ENCODE measurements at regions not wholly inside any gene's neighbourhood (a gene's known extent, or its start where the extent isn't known, plus 50 kb on each side); places are given as distances from the start of the nearest gene placed in this dataset.

GRCh38 chr16:85329059-85329812 lies 217.0 kb upstream of the CIBAR2 start:
- H3K9me3 Mint-ChIP-seq = no peaks in the 10 kb centered on the region
- ATAC-seq (replicated peaks in 1 of 2) = no peak
- DNase-seq = no peak
- peaks cover 8% of the 10 kb centered on the region for H3K4me1 Mint-ChIP-seq (ENCODE audit: low read depth)
- H3K4me3 Mint-ChIP-seq = no peak overlapping the region
- H3K36me3 Mint-ChIP-seq (ENCODE audit: insufficient read depth in 2 of 2) = no peaks in the 10 kb centered on the region
- H3K27me3 Mint-ChIP-seq (ENCODE audit: low read depth) = peaks cover 19% of the 10 kb centered on the region
- H3K27ac Mint-ChIP-seq = no peak overlapping the region

- Mint-ChIP-seq H3K4me3 (no peak overlapping the region), H3K9me3 (no peaks in the 10 kb centered on the region), H3K27me3 (ENCODE audit: low read depth) (peaks cover 20% of the 10 kb centered on the region), H3K36me3 (ENCODE audit: insufficient read depth in 2 of 2) (no peaks in the 10 kb centered on the region), H3K27ac (no peak overlapping the region), H3K4me1 (ENCODE audit: low read depth) (peaks cover 14% of the 10 kb centered on the region)
- DNase-seq (no peak), ATAC-seq (replicated peaks in 1 of 2) (no peak)
These were observed 217.9 kb upstream of the CIBAR2 start for GRCh38 chr16:85330006-85330693.

DNA sequence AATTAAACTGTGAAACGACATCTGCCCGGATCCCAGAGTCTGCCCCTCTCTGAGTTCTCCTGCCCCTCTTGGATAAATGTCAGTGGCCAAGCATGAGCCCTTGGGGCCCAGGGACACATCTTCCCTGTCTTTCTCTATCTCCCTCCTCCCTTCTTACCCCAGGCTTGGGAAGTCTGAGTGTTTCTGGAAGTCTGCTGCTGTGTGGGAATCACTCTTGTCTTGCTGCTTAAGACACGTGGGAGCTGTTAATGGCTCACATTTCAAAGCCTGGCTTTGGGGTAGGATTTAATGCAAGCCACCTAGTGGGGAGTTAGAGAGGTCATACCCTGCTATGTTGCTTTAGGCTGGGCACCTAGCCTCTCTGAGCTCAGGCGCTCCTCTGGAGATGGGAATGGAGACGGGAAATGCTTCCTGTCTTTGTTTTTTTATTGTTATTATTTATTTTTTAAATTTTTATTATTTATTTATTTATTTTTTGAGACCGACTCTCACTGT lies 218.5 kb upstream of the CIBAR2 start:
- no peak overlapping the region for H3K27ac Mint-ChIP-seq
- no peaks in the 10 kb centered on the region for H3K9me3 Mint-ChIP-seq
- ATAC-seq (replicated peaks in 1 of 2) (peak; percentile 38 to 55), DNase-seq (no peak)
- peaks cover 20% of the 10 kb centered on the region for H3K27me3 Mint-ChIP-seq (ENCODE audit: low read depth)
- no peak overlapping the region for H3K4me3 Mint-ChIP-seq
- H3K36me3 Mint-ChIP-seq (ENCODE audit: insufficient read depth in 2 of 2) = no peaks in the 10 kb centered on the region
- peaks cover 20% of the 10 kb centered on the region for H3K4me1 Mint-ChIP-seq (ENCODE audit: low read depth)

DNA sequence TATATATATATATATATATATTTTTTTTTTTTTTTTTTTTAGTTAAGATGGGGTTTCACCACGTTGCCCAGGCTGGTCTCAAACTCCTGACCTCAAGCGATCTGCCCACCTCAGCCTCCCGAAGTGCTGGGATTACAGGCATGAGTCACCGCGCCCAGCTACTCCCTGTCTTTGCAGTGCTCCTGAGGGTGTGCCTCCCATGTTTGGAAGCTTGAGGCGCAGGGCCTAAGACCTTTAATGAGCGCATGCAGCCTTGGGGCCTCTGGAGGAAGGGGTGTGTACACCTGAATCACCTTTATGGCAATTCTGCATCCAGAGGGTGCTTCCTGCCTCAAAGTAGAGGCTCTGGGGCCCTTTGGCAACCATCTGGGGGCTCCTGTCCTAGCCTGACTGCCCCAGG lies 219.4 kb upstream of the CIBAR2 start:
- ATAC-seq (replicated peaks in 1 of 2) = no peak
- Mint-ChIP-seq H3K27ac (no peak overlapping the region), H3K4me3 (no peak overlapping the region), H3K4me1 (ENCODE audit: low read depth) (peaks cover 20% of the 10 kb centered on the region), H3K9me3 (no peaks in the 10 kb centered on the region), H3K27me3 (ENCODE audit: low read depth) (peaks cover 20% of the 10 kb centered on the region), H3K36me3 (ENCODE audit: insufficient read depth in 2 of 2) (no peaks in the 10 kb centered on the region)
- DNase-seq = no peak

DNA sequence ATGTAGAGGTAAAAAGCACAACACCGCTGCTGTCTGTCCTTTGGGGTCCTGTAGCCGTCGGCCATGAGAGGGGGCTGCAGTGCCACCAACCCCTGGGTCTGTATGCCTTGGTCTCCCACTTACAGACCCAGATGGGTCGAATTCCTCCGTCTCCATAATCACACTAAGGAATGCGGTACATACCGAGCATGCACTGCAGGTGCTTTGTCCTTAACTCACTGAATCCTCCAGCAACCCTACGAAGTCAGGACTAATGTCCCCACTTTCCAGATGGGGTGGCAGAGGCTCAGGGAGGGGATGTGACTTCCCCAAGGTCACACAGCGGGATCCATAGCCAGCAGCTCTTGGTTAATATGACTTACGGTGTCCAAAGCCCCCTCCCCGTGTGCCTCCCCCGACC lies 219.9 kb upstream of the CIBAR2 start:
- Mint-ChIP-seq H3K27ac (no peak overlapping the region), H3K9me3 (no peaks in the 10 kb centered on the region), H3K4me3 (no peak overlapping the region), H3K4me1 (ENCODE audit: low read depth) (peaks cover 20% of the 10 kb centered on the region), H3K27me3 (ENCODE audit: low read depth) (peaks cover 20% of the 10 kb centered on the region), H3K36me3 (ENCODE audit: insufficient read depth in 2 of 2) (no peaks in the 10 kb centered on the region)
- ATAC-seq (replicated peaks in 1 of 2) (no peak), DNase-seq (no peak)

DNA sequence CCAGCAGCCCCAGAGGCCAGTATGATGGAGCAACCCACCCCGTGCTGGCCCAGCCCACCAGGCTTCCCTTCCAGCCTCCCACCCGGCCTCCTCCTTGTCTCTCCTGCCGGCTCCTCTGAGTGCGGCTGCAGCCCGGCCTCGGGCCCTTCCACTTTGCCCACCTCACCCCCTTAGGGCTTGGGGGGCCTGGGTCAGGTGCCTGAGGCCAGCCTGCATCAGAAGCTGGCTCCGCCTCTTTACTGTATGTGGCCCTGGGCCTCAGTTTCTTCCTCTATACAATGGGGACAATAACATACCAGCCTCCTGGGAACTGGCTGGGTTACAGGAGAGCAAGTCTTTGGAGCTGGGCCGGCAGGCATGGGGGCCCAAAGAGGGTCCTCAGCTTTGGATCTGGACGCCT lies 221.1 kb upstream of the CIBAR2 start:
- H3K27ac Mint-ChIP-seq = no peak overlapping the region
- peaks cover 20% of the 10 kb centered on the region for H3K27me3 Mint-ChIP-seq (ENCODE audit: low read depth)
- DNase-seq (no peak), ATAC-seq (replicated peaks in 1 of 2) (no peak)
- H3K4me1 Mint-ChIP-seq (ENCODE audit: low read depth) = peaks cover 20% of the 10 kb centered on the region
- no peaks in the 10 kb centered on the region for H3K9me3 Mint-ChIP-seq
- H3K36me3 Mint-ChIP-seq (ENCODE audit: insufficient read depth in 2 of 2) = no peaks in the 10 kb centered on the region
- no peak overlapping the region for H3K4me3 Mint-ChIP-seq

DNA sequence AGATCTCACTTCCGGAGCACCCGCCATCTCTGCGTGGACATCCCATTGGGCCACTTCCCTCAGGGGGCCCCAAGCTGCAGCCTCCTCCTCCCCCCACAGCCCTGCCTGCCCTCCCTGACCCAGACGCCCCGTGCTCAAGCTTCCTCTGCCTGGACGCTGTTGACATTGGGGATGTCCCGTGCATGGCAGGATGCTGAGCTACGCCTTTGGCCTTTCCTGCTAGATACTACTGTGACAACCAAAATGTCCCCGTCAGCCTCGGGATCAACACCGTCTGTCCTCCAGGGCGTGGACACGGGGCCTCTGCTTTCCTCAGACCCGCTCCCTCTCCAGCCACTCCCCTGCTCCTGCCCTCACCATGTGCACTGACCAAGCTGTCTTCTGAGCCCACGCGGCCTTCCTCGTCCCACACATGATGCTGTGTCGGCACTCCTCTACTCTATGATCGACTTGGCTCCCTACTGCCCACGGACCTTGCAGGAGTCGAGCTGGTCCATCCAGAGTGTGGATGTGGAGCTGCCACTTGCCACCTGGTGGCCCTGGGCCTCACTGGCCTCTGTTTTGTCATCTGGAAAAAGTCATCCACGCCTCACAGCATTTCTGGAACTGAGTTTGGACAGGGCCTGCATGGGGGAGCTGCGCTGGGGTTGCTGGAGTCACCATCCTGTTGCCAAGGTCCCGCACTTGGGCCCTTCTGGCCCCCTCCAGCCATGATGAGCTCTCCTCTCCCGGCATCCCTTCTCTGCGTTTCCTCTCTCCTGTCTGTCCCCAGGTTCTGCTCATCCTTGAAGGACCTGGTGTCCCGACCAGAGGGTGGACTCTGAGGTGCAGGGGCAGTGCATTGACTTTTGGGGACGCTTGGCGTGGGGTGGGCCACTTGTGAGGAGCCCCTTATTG lies 221.7 kb upstream of the CIBAR2 start:
- H3K4me1 Mint-ChIP-seq (ENCODE audit: low read depth) = peaks cover 20% of the 10 kb centered on the region
- no peak overlapping the region for H3K4me3 Mint-ChIP-seq
- H3K9me3 Mint-ChIP-seq = no peaks in the 10 kb centered on the region
- H3K36me3 Mint-ChIP-seq (ENCODE audit: insufficient read depth in 2 of 2) = no peaks in the 10 kb centered on the region
- no peak overlapping the region for H3K27ac Mint-ChIP-seq
- H3K27me3 Mint-ChIP-seq (ENCODE audit: low read depth) = peaks cover 20% of the 10 kb centered on the region
- ATAC-seq (replicated peaks in 1 of 2) = no peak
- no peak for DNase-seq

GRCh38 chr16:85334718-85335583 lies 222.7 kb upstream of the CIBAR2 start:
- no peaks in the 10 kb centered on the region for H3K36me3 Mint-ChIP-seq (ENCODE audit: insufficient read depth in 2 of 2)
- DNase-seq (peak; percentile 21 to 27), ATAC-seq (replicated peaks in 1 of 2) (peak; percentile 62 to 72)
- H3K4me1 Mint-ChIP-seq (ENCODE audit: low read depth) = peaks cover 20% of the 10 kb centered on the region
- H3K27ac Mint-ChIP-seq = peak overlapping the region; percentile 42
- no peaks in the 10 kb centered on the region for H3K9me3 Mint-ChIP-seq
- H3K27me3 Mint-ChIP-seq (ENCODE audit: low read depth) = peaks cover 17% of the 10 kb centered on the region
- H3K4me3 Mint-ChIP-seq = peak overlapping the region; percentile 80 to 90

DNA sequence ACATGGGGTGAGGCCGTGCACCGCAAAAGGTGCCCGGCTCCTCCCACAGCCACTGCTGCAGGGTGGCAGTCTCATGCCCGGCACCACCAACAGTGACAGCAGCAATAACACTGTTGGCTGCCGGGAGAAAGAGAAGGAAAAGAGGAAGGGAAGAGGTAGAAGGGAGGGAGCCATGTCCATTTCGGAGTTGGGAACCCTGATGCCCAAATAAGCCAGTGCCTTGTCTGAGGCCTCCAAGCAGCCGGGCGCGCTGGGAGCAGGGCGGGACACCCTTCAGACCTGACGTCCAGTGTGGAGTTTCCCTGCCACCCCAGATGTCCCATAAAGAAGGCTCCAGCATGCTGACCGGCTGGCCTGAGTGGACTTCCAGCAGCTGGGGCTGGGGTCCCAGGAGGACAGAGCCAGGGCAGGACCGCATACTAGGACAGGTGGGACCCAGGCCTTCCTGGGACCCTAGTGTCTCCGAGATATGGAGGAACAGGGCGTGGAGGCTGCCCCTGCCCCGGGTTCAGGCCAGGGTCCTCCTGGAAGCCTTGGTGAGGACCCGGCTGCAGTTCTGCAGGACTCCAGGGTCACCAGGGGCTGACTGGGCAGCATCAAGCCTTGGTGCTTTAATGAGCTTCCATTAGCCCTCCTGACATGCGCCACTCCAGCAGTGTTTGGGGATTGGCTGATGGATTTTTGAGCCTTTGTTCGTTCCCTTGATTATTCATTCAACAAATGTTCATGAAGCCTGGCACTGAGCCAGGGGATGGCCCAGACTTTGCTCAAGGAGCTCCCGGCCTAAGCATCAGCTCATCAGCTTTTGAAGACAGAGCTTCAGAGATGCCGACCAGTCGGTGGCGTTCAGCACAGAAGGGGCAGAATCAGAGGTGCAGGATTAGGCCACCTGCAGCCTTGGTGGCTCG lies 223.6 kb upstream of the CIBAR2 start:
- Mint-ChIP-seq H3K9me3 (no peaks in the 10 kb centered on the region), H3K27ac (no peak overlapping the region), H3K4me1 (ENCODE audit: low read depth) (peaks cover 13% of the 10 kb centered on the region), H3K4me3 (peak overlapping the region; percentile 80 to 90), H3K27me3 (ENCODE audit: low read depth) (peaks cover 8% of the 10 kb centered on the region), H3K36me3 (ENCODE audit: insufficient read depth in 2 of 2) (no peaks in the 10 kb centered on the region)
- ATAC-seq (replicated peaks in 1 of 2) (no peak), DNase-seq (no peak)

DNA sequence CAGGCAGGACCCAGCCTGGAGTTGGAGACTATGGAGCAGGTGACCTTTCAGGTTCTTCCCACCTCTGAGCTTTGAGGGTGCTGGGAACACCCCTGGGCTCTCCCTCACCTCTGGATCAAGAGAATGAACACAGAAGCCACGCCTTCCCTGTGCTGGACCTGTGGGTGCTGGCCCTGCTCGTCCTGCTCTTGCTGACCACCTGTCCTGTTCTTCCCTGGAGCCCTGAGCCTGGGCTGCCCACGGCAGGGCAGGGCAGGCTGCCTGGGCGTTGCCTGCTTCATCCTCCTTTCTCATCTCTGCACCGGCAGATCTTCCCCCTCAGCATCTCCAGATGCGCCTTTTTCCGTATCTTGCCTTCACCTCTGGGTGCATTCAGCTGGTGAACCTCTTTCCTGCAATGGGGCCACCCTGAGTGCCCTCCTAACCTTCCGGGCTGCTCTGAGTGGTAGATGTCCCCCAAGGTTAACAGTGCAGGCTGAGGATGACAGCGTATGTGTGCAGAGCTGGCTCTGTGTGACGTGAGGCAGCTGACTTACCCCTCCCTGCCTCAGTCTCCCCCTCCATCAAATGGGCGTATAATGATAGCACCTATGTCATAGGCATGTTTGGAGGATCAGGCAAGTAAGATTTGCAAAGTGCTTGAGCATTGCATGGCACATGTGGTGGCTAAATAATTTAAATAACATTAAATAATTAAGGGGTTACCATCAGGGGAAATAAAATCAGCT lies 225.8 kb upstream of the CIBAR2 start:
- Mint-ChIP-seq H3K36me3 (ENCODE audit: insufficient read depth in 2 of 2) (no peaks in the 10 kb centered on the region), H3K27me3 (ENCODE audit: low read depth) (peaks cover 7% of the 10 kb centered on the region), H3K9me3 (no peaks in the 10 kb centered on the region)

DNA sequence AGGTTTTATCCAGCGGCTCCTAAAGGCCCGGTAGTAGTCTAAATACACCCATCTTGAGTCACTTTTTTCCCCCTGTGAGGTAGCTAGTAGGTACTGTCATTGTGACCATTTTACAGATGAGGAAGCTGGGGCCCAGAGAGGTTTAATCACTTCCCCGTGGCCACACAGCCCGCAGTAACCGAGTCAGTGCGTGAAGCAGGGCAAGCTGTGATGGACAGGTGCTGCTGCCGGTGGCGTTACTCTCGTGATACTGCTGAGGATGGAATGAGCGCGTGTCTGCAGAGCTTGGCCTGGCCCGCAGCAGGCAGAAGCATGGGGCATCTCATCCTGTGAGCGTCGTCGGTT lies 226.3 kb upstream of the CIBAR2 start:
- ATAC-seq (replicated peaks in 1 of 2) = no peak
- no peaks in the 10 kb centered on the region for H3K36me3 Mint-ChIP-seq (ENCODE audit: insufficient read depth in 2 of 2)
- H3K27ac Mint-ChIP-seq = no peak overlapping the region
- H3K9me3 Mint-ChIP-seq = no peaks in the 10 kb centered on the region
- peaks cover 6% of the 10 kb centered on the region for H3K27me3 Mint-ChIP-seq (ENCODE audit: low read depth)
- H3K4me3 Mint-ChIP-seq = no peak overlapping the region
- no peak for DNase-seq
- H3K4me1 Mint-ChIP-seq (ENCODE audit: low read depth) = peaks cover 12% of the 10 kb centered on the region

More for the DNA sequence above, 225.8 kb upstream of the CIBAR2 start:
- H3K27ac Mint-ChIP-seq = no peak overlapping the region
- H3K4me1 Mint-ChIP-seq (ENCODE audit: low read depth) = peaks cover 12% of the 10 kb centered on the region
- no peak overlapping the region for H3K4me3 Mint-ChIP-seq
- DNase-seq (no peak), ATAC-seq (replicated peaks in 1 of 2) (no peak)

Measured in activated T-cell treated with anti-CD3 and anti-CD28 coated beads, Interleukin-2, amount 50 U/mL, for 72 hours (primary cell).